Immature natural killer cell (primary cell): ENCODE measurements at regions not wholly inside any gene's neighbourhood (a gene's known extent, or its start where the extent isn't known, plus 50 kb on each side); places are given as distances from the start of the nearest gene placed in this dataset.

Experiments
- DNase-seq, 3 donors: peaks; one replicate each; pipeline ENCODE4 v3.0.0; 2022; ENCODE audit warnings: mixed read lengths in 1 of 3
- H3K27ac Mint-ChIP-seq, 6 donors: one replicate each; pipeline ENCODE4 v1.8.0; 2020; ENCODE audit warnings: mixed read lengths in 6 of 6, mild to moderate bottlenecking in 5 of 6, inconsistent platforms in 4 of 6, moderate library complexity in 3 of 6
- H3K27me3 Mint-ChIP-seq, 3 donors: one replicate each; pipeline ENCODE4 v1.8.0; 2020 to 2021; ENCODE audit warnings: low read depth in 3 of 3, mild to moderate bottlenecking in 3 of 3, mixed read lengths in 3 of 3, moderate library complexity in 3 of 3, inconsistent platforms in 1 of 3
- H3K36me3 Mint-ChIP-seq, 3 donors: one replicate each; pipeline ENCODE4 v1.8.0; 2020; ENCODE audit warnings: mixed read lengths in 3 of 3, inconsistent platforms in 2 of 3, mild to moderate bottlenecking in 2 of 3
- H3K4me1 Mint-ChIP-seq, 2 donors: one replicate each; pipeline ENCODE4 v1.8.0; 2020; ENCODE audit warnings: inconsistent platforms in 2 of 2, mild to moderate bottlenecking in 2 of 2, mixed read lengths in 2 of 2, moderate library complexity in 1 of 2
- H3K4me3 Mint-ChIP-seq, 5 donors: one replicate each; pipeline ENCODE4 v1.8.0; 2020; ENCODE audit warnings: mild to moderate bottlenecking in 5 of 5, mixed read lengths in 5 of 5, inconsistent platforms in 3 of 5, moderate library complexity in 3 of 5
- H3K9me3 Mint-ChIP-seq, 6 donors: one replicate each; pipeline ENCODE4 v1.8.0; 2020; ENCODE audit warnings: mild to moderate bottlenecking in 6 of 6, mixed read lengths in 6 of 6, inconsistent platforms in 4 of 6, moderate library complexity in 3 of 6

DNA sequence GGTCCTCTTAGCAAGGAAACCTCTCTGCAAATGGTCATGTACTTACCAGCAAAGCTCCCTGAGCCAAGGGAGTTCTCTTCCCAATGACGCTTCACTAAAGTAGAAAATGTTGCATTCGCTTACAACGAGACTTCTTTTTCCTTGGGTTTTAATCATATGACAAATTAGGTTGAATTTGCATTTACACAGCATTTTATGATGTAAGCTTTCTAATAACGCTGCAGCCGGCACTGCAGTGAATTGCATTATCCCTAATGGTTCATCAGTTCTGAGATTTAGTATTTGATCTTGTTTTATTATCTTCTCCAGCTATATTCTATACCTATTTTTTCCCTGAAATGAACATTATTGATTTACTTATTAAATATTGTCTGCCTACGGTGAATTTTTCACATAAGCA, 339.3 kb upstream of the PFKP start:
- no peak for DNase-seq
- no peaks in the 10 kb centered on the region for H3K4me1 Mint-ChIP-seq
- peaks cover 0 to 2% (median 2%) of the 10 kb centered on the region in 3 donors for H3K27me3 Mint-ChIP-seq
- H3K27ac Mint-ChIP-seq = no peak overlapping the region
- no peak overlapping the region for H3K4me3 Mint-ChIP-seq
- H3K9me3 Mint-ChIP-seq = peaks cover 0 to 11% (median under 1%) of the 10 kb centered on the region in 6 donors
- H3K36me3 Mint-ChIP-seq = peaks cover 0 to 4% (median 0%) of the 10 kb centered on the region in 3 donors

- H3K27me3 Mint-ChIP-seq = no peaks in the 10 kb centered on the region
- no peaks in the 10 kb centered on the region for H3K4me1 Mint-ChIP-seq
- DNase-seq = no peak
- H3K4me3 Mint-ChIP-seq = no peak overlapping the region
- no peak overlapping the region for H3K27ac Mint-ChIP-seq
- no peaks in the 10 kb centered on the region for H3K36me3 Mint-ChIP-seq
- peaks cover 0 to 3% (median 0%) of the 10 kb centered on the region in 6 donors for H3K9me3 Mint-ChIP-seq
Observed at GRCh38 chr10:2716596-2716995, 350.8 kb upstream of the PFKP start.

- H3K27ac Mint-ChIP-seq = no peak overlapping the region
- H3K4me3 Mint-ChIP-seq = no peak overlapping the region
- no peak for DNase-seq
- no peaks in the 10 kb centered on the region for H3K36me3 Mint-ChIP-seq
- H3K4me1 Mint-ChIP-seq = no peaks in the 10 kb centered on the region
- H3K27me3 Mint-ChIP-seq = peaks cover 3 to 4% (median 4%) of the 10 kb centered on the region in 3 donors
- peaks cover 0 to 14% (median 7%) of the 10 kb centered on the region in 6 donors for H3K9me3 Mint-ChIP-seq
Observed at GRCh38 chr10:2714597-2714996, 352.8 kb upstream of the PFKP start.

DNA sequence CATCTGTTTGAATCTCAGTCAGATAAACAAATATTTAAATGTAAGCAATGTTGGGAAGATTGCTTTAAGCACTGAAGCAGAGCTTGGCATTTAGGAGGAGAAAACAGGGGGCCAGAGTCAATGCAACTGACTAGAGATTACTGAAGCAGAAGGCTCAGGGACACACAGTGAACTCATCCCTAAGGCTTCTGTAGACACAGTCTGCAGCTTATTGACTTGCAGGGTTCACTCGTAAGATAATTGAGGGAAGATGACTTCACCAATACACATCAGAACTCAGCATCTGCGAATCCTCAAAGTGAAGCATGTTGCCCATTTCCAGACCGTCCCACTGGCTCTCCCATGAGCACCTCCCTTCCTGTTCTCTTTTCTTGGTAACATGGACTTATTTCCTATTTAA, 363.4 kb upstream of the PFKP start:
- H3K4me1 Mint-ChIP-seq = no peaks in the 10 kb centered on the region
- no peak overlapping the region for H3K27ac Mint-ChIP-seq
- peaks cover 0 to 1% (median 0%) of the 10 kb centered on the region in 6 donors for H3K9me3 Mint-ChIP-seq
- peaks cover 0 to 4% (median 0%) of the 10 kb centered on the region in 3 donors for H3K27me3 Mint-ChIP-seq
- H3K4me3 Mint-ChIP-seq = no peak overlapping the region
- H3K36me3 Mint-ChIP-seq = no peaks in the 10 kb centered on the region
- no peak for DNase-seq

DNA sequence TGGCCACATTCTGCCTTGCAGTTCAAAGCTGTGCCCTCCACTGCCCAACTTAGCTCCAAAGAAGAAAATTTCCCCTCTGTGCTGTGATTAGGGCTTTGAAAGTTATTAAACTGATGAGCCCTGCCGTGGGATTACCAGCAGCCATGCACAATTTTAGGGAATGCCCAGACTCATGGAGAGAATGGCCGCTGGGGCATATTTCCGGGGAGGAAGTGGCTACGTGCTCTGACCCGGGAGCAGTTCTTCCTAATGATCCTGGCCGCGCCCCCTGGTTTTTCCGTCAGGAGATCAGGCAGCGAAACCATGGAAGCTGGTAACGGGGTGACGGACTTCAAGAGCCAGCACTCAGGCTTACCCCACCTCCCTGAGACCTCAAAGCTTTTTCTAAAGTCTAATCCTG, 365.5 kb upstream of the PFKP start:
- DNase-seq = no peak
- Mint-ChIP-seq H3K36me3 (no peaks in the 10 kb centered on the region), H3K9me3 (peaks cover 0 to 5% (median 0%) of the 10 kb centered on the region in 6 donors), H3K4me3 (no peak overlapping the region), H3K4me1 (no peaks in the 10 kb centered on the region), H3K27ac (no peak overlapping the region), H3K27me3 (peaks cover 0 to 1% (median 0%) of the 10 kb centered on the region in 3 donors)

- no peak for DNase-seq
- H3K9me3 Mint-ChIP-seq = peaks cover 0 to 5% (median 0%) of the 10 kb centered on the region in 6 donors
- no peak overlapping the region for H3K27ac Mint-ChIP-seq
- H3K4me3 Mint-ChIP-seq = no peak overlapping the region
- H3K4me1 Mint-ChIP-seq = no peaks in the 10 kb centered on the region
- H3K36me3 Mint-ChIP-seq = no peaks in the 10 kb centered on the region
- peaks cover 0 to 2% (median 1%) of the 10 kb centered on the region in 3 donors for H3K27me3 Mint-ChIP-seq
Observed at GRCh38 chr10:2700626-2701305, 366.6 kb upstream of the PFKP start.

DNA sequence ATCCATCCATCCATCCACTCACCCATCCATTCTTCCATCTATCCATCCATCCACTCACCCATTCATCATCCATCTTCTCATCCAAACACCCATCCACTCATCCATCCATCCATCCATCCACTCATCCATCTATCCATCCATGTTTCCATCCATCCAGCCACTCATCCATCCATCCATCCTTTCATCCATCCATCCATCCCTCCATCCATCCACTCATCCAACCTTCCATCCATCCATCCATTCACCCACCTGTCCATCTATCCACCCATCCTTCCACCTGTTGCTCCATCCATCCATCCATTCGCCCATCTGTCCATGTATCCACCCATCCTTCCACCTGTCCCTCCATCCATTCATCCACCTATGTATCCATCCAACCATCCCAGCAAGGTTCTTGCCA, 378.4 kb upstream of the PFKP start:
- Mint-ChIP-seq H3K36me3 (no peaks in the 10 kb centered on the region), H3K9me3 (peaks cover 0 to 6% (median 0%) of the 10 kb centered on the region in 6 donors), H3K27ac (no peak overlapping the region), H3K27me3 (peaks cover 3 to 6% (median 4%) of the 10 kb centered on the region in 3 donors), H3K4me3 (no peak overlapping the region), H3K4me1 (no peaks in the 10 kb centered on the region)
- DNase-seq = no peak

DNA sequence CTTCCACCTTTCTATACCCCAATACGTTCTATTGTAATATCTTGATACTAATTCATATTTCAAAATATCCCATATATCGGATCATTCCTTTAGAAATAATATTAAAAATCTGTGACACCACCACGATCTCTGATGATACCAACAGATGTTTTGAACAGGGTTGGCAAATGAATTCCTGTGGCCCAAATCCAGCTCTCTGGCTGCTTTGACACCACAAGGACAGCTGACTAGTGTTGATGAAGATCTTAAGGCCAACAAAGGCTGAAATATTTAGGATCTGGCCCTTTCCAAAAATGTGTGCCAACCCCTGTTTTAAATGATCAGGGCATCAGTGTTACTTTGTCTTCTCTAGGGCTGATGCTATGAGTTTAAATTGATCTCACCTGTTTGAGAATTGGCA, 380.7 kb upstream of the PFKP start:
- H3K4me3 Mint-ChIP-seq = no peak overlapping the region
- no peak for DNase-seq
- H3K4me1 Mint-ChIP-seq = no peaks in the 10 kb centered on the region
- H3K36me3 Mint-ChIP-seq = no peaks in the 10 kb centered on the region
- no peak overlapping the region for H3K27ac Mint-ChIP-seq
- H3K27me3 Mint-ChIP-seq = peaks cover 4 to 7% (median 4%) of the 10 kb centered on the region in 3 donors
- peaks cover 0 to 2% (median 0%) of the 10 kb centered on the region in 6 donors for H3K9me3 Mint-ChIP-seq

GRCh38 chr10:2682491-2682890, 384.9 kb upstream of the PFKP start:
- H3K9me3 Mint-ChIP-seq = peaks cover 0 to 2% (median 0%) of the 10 kb centered on the region in 6 donors
- DNase-seq = no peak
- peaks cover 2 to 7% (median 6%) of the 10 kb centered on the region in 3 donors for H3K27me3 Mint-ChIP-seq
- no peak overlapping the region for H3K4me3 Mint-ChIP-seq
- no peaks in the 10 kb centered on the region for H3K4me1 Mint-ChIP-seq
- H3K36me3 Mint-ChIP-seq = no peaks in the 10 kb centered on the region
- H3K27ac Mint-ChIP-seq = no peak overlapping the region

DNA sequence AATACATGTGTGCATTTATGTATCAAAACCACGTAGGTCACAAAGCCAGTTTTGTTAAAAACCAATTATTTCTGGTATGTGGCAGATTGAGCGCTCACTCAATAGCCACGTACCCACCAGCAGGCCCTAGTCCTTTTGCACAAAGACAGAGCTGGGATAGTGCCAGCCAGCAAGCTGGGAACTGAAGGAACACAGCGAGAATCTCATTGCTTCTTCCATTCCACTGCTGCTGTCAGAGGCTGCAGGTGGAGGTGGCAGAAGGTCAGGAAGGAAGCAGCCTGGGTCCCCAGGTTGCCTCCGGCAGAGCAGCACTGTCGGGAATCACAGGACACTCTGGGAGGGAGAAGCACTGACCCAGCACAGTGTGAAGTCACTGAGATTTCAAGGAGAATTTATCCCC, 385.5 kb upstream of the PFKP start:
- no peak for DNase-seq
- Mint-ChIP-seq H3K27me3 (peaks cover 2 to 7% (median 6%) of the 10 kb centered on the region in 3 donors), H3K4me3 (no peak overlapping the region), H3K9me3 (peaks cover 0 to 2% (median 0%) of the 10 kb centered on the region in 6 donors), H3K4me1 (no peaks in the 10 kb centered on the region), H3K27ac (no peak overlapping the region), H3K36me3 (no peaks in the 10 kb centered on the region)

DNA sequence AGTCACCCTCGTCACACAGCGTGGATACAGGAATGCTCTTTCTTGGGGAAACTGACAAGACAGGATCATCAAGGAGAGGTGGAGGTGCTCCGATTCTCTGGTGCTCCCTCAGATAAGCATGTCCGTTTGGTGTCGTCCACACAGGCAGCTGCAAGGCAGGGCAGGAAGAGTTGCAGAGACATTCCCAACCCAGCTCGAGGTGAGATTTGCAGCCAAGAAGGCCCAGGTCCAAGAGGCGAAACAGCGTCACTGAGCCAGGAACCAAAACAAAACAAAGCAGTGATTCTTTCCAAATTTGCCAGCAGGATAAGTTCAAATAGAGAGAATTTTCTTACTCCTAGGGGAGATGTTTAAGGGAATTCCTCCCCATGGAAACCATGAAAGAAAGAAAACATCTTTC, 386.5 kb upstream of the PFKP start:
- DNase-seq = no peak
- Mint-ChIP-seq H3K4me1 (no peaks in the 10 kb centered on the region), H3K4me3 (no peak overlapping the region), H3K27ac (no peak overlapping the region), H3K36me3 (no peaks in the 10 kb centered on the region), H3K27me3 (peaks cover 4 to 8% (median 7%) of the 10 kb centered on the region in 3 donors), H3K9me3 (peaks cover 0 to 2% (median 0%) of the 10 kb centered on the region in 6 donors)

DNA sequence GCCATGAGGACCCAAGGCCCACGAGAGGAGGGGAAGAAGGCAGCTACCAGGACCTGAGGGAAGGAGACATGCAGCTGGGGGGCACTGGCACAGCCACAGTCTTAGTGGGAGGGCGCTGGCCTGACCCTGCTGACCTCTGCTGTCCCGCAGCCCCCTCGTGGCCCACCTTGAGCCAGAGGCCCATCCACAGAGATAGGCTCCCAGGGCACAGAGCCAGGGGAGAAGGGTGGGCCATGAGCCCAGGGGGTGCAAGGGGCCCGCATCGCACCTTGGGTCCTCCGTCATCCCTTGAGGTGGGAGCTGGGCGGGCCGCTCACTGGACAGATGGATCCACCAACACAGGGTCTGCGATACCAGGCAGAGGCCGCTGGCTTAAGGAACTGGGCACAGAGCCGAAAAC, 387.7 kb upstream of the PFKP start:
- peaks cover 0 to 2% (median 0%) of the 10 kb centered on the region in 6 donors for H3K9me3 Mint-ChIP-seq
- no peak overlapping the region for H3K4me3 Mint-ChIP-seq
- H3K36me3 Mint-ChIP-seq = no peaks in the 10 kb centered on the region
- peaks cover 2 to 9% (median 8%) of the 10 kb centered on the region in 3 donors for H3K27me3 Mint-ChIP-seq
- DNase-seq = no peak
- H3K27ac Mint-ChIP-seq = no peak overlapping the region
- H3K4me1 Mint-ChIP-seq = no peaks in the 10 kb centered on the region

- DNase-seq = no peak
- Mint-ChIP-seq H3K27me3 (peaks cover 3 to 4% (median 4%) of the 10 kb centered on the region in 3 donors), H3K36me3 (no peaks in the 10 kb centered on the region), H3K27ac (no peak overlapping the region), H3K4me1 (no peaks in the 10 kb centered on the region), H3K4me3 (no peak overlapping the region), H3K9me3 (peaks cover 0 to 2% (median 0%) of the 10 kb centered on the region in 6 donors)
Observed at GRCh38 chr10:2676455-2676854, 390.9 kb upstream of the PFKP start.

GRCh38 chr10:2674451-2674850, 392.9 kb upstream of the PFKP start:
- H3K9me3 Mint-ChIP-seq = peaks cover 0 to 2% (median 0%) of the 10 kb centered on the region in 6 donors
- H3K27me3 Mint-ChIP-seq = peaks cover 3 to 4% (median 4%) of the 10 kb centered on the region in 3 donors

GRCh38 chr10:2670864-2671263, 396.5 kb upstream of the PFKP start:
- no peaks in the 10 kb centered on the region for H3K9me3 Mint-ChIP-seq
- H3K27me3 Mint-ChIP-seq = peaks cover 2 to 3% (median 2%) of the 10 kb centered on the region in 3 donors
- no peaks in the 10 kb centered on the region for H3K4me1 Mint-ChIP-seq
- no peaks in the 10 kb centered on the region for H3K36me3 Mint-ChIP-seq
- H3K4me3 Mint-ChIP-seq = no peak overlapping the region
- DNase-seq = no peak
- H3K27ac Mint-ChIP-seq = no peak overlapping the region

More at GRCh38 chr10:2674451-2674850, 392.9 kb upstream of the PFKP start:
- Mint-ChIP-seq H3K36me3 (no peaks in the 10 kb centered on the region), H3K4me3 (no peak overlapping the region), H3K27ac (no peak overlapping the region), H3K4me1 (no peaks in the 10 kb centered on the region)
- DNase-seq = no peak
